ENCODE measurements at regions not wholly inside any gene's neighbourhood (a gene's known extent, or its start where the extent isn't known, plus 50 kb on each side); places are given as distances from the start of the nearest gene placed in this dataset.

DNA sequence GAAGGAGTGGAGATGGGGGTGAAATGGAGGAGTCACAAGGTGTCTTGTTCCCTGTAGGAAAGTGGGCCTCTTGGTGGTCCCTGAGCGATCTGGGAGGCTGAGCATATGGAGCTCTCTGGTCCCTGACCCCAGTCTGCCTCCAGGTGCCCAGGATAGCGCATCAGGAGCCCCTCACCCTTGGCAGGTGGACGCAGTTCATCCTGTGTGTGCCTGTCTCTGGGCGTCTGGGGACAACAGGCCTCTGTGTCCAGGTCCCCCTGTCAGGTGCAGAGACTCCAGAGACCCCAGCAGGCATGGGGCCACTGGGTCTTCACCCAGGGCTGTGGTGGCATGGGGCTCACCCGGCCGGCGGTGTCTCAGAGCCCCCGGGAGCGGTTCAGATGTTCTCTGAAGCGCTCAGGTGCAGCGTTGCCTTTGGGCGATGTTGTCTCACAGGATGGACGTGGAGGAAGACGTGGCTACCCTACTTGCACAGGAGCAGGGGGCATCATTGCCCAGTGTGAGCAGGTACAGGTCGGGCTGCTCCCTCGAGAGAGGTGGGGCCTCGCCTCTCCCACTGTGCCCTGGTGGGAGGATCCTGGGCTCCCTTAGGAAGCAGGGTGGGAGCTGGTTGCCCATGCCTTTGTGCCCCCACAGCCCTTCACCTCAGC, 58.1 kb upstream of the TPM4 start:
- TF ChIP-seq, protein P1, sequence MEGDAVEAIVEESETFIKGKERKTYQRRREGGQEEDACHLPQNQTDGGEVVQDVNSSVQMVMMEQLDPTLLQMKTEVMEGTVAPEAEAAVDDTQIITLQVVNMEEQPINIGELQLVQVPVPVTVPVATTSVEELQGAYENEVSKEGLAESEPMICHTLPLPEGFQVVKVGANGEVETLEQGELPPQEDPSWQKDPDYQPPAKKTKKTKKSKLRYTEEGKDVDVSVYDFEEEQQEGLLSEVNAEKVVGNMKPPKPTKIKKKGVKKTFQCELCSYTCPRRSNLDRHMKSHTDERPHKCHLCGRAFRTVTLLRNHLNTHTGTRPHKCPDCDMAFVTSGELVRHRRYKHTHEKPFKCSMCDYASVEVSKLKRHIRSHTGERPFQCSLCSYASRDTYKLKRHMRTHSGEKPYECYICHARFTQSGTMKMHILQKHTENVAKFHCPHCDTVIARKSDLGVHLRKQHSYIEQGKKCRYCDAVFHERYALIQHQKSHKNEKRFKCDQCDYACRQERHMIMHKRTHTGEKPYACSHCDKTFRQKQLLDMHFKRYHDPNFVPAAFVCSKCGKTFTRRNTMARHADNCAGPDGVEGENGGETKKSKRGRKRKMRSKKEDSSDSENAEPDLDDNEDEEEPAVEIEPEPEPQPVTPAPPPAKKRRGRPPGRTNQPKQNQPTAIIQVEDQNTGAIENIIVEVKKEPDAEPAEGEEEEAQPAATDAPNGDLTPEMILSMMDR (IDR thresholded peaks at IDR 0.05; ENCODE audit: insufficient read depth, low read depth, low read length, missing control alignments) = no peak
- DNase-seq (ENCODE audit: low read depth) = no peak
- no peak overlapping the region for H3K4me3 ChIP-seq (ENCODE audit: low read length)

DNA sequence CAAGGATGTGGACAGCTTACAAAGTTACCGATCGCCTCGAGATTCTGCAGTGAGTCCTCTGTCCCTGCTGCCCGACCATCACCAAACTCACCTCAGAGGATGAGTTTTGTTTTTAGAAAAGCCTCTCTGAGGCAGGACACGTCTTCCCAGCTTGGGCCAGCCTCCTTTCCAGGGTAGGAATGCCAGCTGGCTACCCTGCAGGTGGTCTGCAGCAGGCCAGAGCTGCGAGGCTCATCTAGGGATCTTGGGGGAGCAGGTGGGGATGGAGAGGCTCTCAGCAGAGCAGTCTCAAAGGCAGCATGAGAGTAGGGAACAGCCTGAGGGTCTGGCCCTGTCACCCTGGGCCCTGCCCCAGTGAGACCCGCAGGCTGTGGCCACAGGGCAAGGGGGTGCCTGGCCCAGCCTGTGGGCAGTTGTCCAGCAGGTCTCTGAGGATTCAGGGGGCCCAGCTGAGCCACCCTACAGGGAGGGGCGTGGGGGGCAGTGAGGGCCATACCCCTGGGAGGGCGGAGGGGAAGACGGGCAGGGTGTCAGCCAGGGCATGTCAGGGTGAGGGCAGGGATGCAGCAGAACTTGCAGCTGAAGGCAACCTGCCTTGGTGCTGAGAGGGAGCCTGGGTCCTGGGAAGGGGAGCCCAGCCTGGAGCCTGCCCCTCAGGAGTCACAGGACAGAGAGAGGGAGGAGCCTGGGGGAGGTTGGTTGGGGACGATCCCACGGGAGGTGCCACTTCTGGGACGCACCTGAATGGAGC, 57.3 kb upstream of the TPM4 start:
- no peak overlapping the region for H3K4me3 ChIP-seq (ENCODE audit: low read length)
- no peak for DNase-seq (ENCODE audit: low read depth)
- TF ChIP-seq, protein P1 (IDR thresholded peaks at IDR 0.05; ENCODE audit: insufficient read depth, low read depth, low read length, missing control alignments) = no peak

GRCh38 chr19:16019691-16020448, 56.4 kb upstream of the TPM4 start:
- no peak for DNase-seq (ENCODE audit: low read depth)
- TF ChIP-seq, protein P1 (IDR thresholded peaks at IDR 0.05; ENCODE audit: insufficient read depth, low read depth, low read length, missing control alignments) = no peak
- H3K4me3 ChIP-seq (ENCODE audit: low read length) = no peak overlapping the region

GRCh38 chr19:16021796-16022195, 54.5 kb upstream of the TPM4 start:
- no peak overlapping the region for H3K4me3 ChIP-seq (ENCODE audit: low read length)
- TF ChIP-seq, protein P1 (IDR thresholded peaks at IDR 0.05; ENCODE audit: insufficient read depth, low read depth, low read length, missing control alignments) = no peak
- DNase-seq (ENCODE audit: low read depth) = no peak

- DNase-seq (ENCODE audit: low read depth) = no peak
- TF ChIP-seq, protein P1 (IDR thresholded peaks at IDR 0.05; ENCODE audit: insufficient read depth, low read depth, low read length, missing control alignments) = no peak
- H3K4me3 ChIP-seq (ENCODE audit: low read length) = no peak overlapping the region
Measured at GRCh38 chr19:16022251-16022650, 54.0 kb upstream of the TPM4 start.

DNA sequence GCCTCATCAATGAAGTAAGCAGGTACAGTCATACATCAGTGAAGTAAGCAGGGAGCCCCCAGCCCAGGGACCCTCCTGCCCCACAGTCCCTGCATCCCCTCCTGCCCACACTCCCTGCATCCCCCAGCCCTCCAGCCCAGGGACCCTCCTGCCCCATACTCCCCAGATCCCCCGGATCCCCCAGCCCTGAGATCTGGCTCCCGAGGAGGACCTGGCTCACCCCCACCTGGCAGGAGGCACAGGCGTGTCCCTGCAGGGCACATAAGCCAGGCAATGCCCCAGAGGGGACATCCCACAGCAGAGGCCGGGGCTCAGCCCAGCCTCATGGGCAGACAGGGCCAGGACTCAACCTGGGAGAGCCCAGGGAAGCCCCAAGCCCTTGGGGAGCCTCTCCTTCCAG, 53.6 kb upstream of the TPM4 start:
- no peak for DNase-seq (ENCODE audit: low read depth)
- TF ChIP-seq, protein P1 (IDR thresholded peaks at IDR 0.05; ENCODE audit: insufficient read depth, low read depth, low read length, missing control alignments) = no peak
- no peak overlapping the region for H3K4me3 ChIP-seq (ENCODE audit: low read length)
